ENCODE measurements at regions not wholly inside any gene's neighbourhood (a gene's known extent, or its start where the extent isn't known, plus 50 kb on each side); places are given as distances from the start of the nearest gene placed in this dataset.

- DNase-seq: no peak
These were observed 83.6 kb upstream of the CACUL1 start for GRCh38 chr10:118838364-118838763.

GRCh38 chr10:118839348-118839747 is 84.6 kb upstream of the CACUL1 start:
- no peak for DNase-seq

GRCh38 chr10:118840071-118840775 is 85.5 kb upstream of the CACUL1 start:
- no peak for DNase-seq

GRCh38 chr10:118840776-118841468 is 86.2 kb upstream of the CACUL1 start:
- no peak for DNase-seq

GRCh38 chr10:118841881-118842605 is 87.3 kb upstream of the CACUL1 start:
- no peak for DNase-seq

- no peak for DNase-seq
These were observed 88.3 kb upstream of the CACUL1 start for GRCh38 chr10:118842843-118843624.

- DNase-seq: no peak
These were observed 89.0 kb upstream of the CACUL1 start for GRCh38 chr10:118843647-118844265.

- DNase-seq: no peak
These were observed 90.2 kb upstream of the CACUL1 start for GRCh38 chr10:118844731-118845521.

- DNase-seq: no peak
These were observed 91.0 kb upstream of the CACUL1 start for GRCh38 chr10:118845776-118846175.

GRCh38 chr10:118850418-118851061 is 95.8 kb upstream of the CACUL1 start:
- DNase-seq: peak; percentile 78

GRCh38 chr10:118851062-118852035 is 96.6 kb upstream of the CACUL1 start:
- no peak for DNase-seq

GRCh38 chr10:118853916-118854315 is 99.1 kb upstream of the CACUL1 start:
- DNase-seq: no peak

GRCh38 chr10:118856106-118856505 is 101.3 kb upstream of the CACUL1 start:
- DNase-seq: no peak

GRCh38 chr10:118865998-118866693 is 111.4 kb upstream of the CACUL1 start:
- DNase-seq: no peak

- DNase-seq: no peak
These were observed 113.0 kb upstream of the CACUL1 start for GRCh38 chr10:118867768-118868167.

GRCh38 chr10:118868589-118868988 is 113.8 kb upstream of the CACUL1 start:
- no peak for DNase-seq

- no peak for DNase-seq
These were observed 115.9 kb upstream of the CACUL1 start for GRCh38 chr10:118870467-118871243.

GRCh38 chr10:118871244-118871865 is 116.6 kb upstream of the CACUL1 start:
- DNase-seq: no peak

Data from hematopoietic multipotent progenitor cell treated with erythropoietin and hydrocortisone succinate and interleukin-3 and kit ligand, for 8 days (in vitro differentiated cells).